HCT116 (cell line): ENCODE measurements at regions not wholly inside any gene's neighbourhood (a gene's known extent, or its start where the extent isn't known, plus 50 kb on each side); places are given as distances from the start of the nearest gene placed in this dataset.

Experiments
- CTCF ChIP-seq, 3 experiments: fragments of 200-600 bp in 1 of 3; sonication (generic) in 1 of 3; IDR thresholded peaks in 2 of 3; conservative IDR thresholded peaks in 1 of 3; 2 replicates each; pipeline ENCODE4 v1.5.1; 2012 to 2017; ENCODE audit warnings: low read depth in 2 of 3, low read length in 2 of 3, antibody characterized with exemption in 1 of 3, borderline replicate concordance in 1 of 3, control low read depth in 1 of 3, mild to moderate bottlenecking in 1 of 3, mixed read lengths in 1 of 3, mixed run types in 1 of 3, moderate library complexity in 1 of 3; ENCODE audit not compliant: insufficient read depth in 1 of 3
- ELF1 ChIP-seq: IDR thresholded peaks from 2 replicates; pipeline ENCODE4 v1.6.1; 2012; ENCODE audit warnings: low read depth, borderline replicate concordance
- JUND ChIP-seq: IDR thresholded peaks from 2 replicates; pipeline ENCODE4 v1.6.1; 2012
- POLR2AphosphoS5 ChIP-seq: IDR thresholded peaks from 2 replicates; pipeline ENCODE4 v1.6.1; 2011; ENCODE audit warnings: mild to moderate bottlenecking, low read depth, low read length, moderate library complexity
- RAD21 ChIP-seq: IDR thresholded peaks from 2 replicates; pipeline ENCODE4 v1.6.1; 2012; ENCODE audit warnings: low read depth, mild to moderate bottlenecking
- REST ChIP-seq: IDR thresholded peaks from 2 replicates; pipeline ENCODE4 v1.6.1; 2012; ENCODE audit warnings: low read depth

- TF ChIP-seq REST (no peak), POLR2AphosphoS5 (no peak), CTCF (IDR thresholded peaks at IDR 0.05 in 2 of 3, conservative IDR thresholded peaks at IDR 0.05 in 1 of 3; ENCODE audit: borderline replicate concordance in 1 of 3, insufficient read depth in 1 of 3, low read depth in 2 of 3, low read length in 2 of 3) (no peak), ELF1 (no peak), JUND (no peak), RAD21 (no peak)
These were observed 1120.4 kb upstream of the WWC1 start for GRCh38 chr5:167171056-167171455.
